ENCODE measurements at regions not wholly inside any gene's neighbourhood (a gene's known extent, or its start where the extent isn't known, plus 50 kb on each side); places are given as distances from the start of the nearest gene placed in this dataset.

- no peak for TF ChIP-seq CTCF (IDR thresholded peaks at IDR 0.05; ENCODE audit: unreplicated experiment in 3 of 3)
- no peaks in the 10 kb centered on the region for H3K36me3 Mint-ChIP-seq (ENCODE audit: low read depth)
- H3K4me1 Mint-ChIP-seq: peaks cover 13% of the 10 kb centered on the region
- H3K27ac Mint-ChIP-seq: no peak overlapping the region
- no peaks in the 10 kb centered on the region for H3K27me3 Mint-ChIP-seq (ENCODE audit: low read depth)
- H3K4me3 Mint-ChIP-seq: no peak overlapping the region
- H3K9me3 Mint-ChIP-seq: no peaks in the 10 kb centered on the region
These were observed 54.1 kb upstream of the PIK3C2G start for GRCh38 chr12:18207266-18207665.

DNA sequence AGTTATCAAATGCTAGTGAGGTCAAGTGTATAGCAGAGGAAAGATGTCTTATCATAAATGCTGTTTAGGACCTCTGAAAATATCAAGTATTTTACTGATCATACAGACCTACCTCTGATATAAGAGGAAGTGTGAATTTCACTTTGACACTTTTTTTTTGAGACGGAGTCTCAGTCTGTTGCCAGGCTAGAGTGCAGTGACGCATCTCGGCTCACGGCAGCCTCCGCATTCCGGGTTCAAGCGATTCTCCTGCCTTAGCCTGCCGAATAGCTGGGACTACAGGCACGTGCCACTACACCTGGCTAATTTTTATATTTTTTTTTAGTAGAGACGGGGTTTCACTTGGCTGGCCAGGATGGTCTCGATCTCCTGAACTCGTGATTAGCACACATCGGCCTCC, 55.1 kb upstream of the PIK3C2G start:
- Mint-ChIP-seq H3K4me1 (peaks cover 13% of the 10 kb centered on the region), H3K4me3 (no peak overlapping the region), H3K27me3 (ENCODE audit: low read depth) (no peaks in the 10 kb centered on the region), H3K36me3 (ENCODE audit: low read depth) (no peaks in the 10 kb centered on the region), H3K27ac (no peak overlapping the region), H3K9me3 (no peaks in the 10 kb centered on the region)
- TF ChIP-seq CTCF (IDR thresholded peaks at IDR 0.05; ENCODE audit: unreplicated experiment in 3 of 3): no peak

GRCh38 chr12:18204053-18204452, 57.3 kb upstream of the PIK3C2G start:
- Mint-ChIP-seq H3K4me3 (no peak overlapping the region), H3K36me3 (ENCODE audit: low read depth) (no peaks in the 10 kb centered on the region), H3K4me1 (peaks cover 13% of the 10 kb centered on the region), H3K27ac (no peak overlapping the region), H3K9me3 (no peaks in the 10 kb centered on the region), H3K27me3 (ENCODE audit: low read depth) (no peaks in the 10 kb centered on the region)
- no peak for TF ChIP-seq CTCF (IDR thresholded peaks at IDR 0.05; ENCODE audit: unreplicated experiment in 3 of 3)

- H3K27me3 Mint-ChIP-seq (ENCODE audit: low read depth): no peaks in the 10 kb centered on the region
- H3K4me1 Mint-ChIP-seq: peaks cover 5% of the 10 kb centered on the region
These were observed 69.2 kb upstream of the PIK3C2G start for GRCh38 chr12:18192119-18192518.

DNA sequence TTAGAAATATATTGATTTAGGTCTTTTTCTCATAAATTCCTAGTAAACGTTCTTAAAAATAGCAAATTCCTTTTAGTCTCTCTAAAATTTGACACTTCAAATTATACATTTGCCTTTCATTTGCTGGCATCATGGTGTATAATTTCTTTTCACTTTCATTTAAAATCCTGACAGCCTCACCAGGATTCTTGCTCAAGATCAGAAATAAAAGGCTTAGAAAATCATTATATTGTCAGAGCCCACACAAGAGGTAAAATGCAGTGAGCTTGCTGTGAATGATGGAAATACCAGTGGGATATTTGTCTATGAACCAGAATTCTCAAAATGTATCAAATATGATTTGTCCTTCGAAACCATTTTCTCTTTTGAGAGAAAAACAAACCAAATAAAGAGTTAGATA, 78.2 kb upstream of the PIK3C2G start:
- Mint-ChIP-seq H3K9me3 (peaks cover 1% of the 10 kb centered on the region), H3K27ac (no peak overlapping the region), H3K4me1 (no peaks in the 10 kb centered on the region), H3K4me3 (no peak overlapping the region), H3K36me3 (ENCODE audit: low read depth) (no peaks in the 10 kb centered on the region), H3K27me3 (ENCODE audit: low read depth) (no peaks in the 10 kb centered on the region)
- no peak for TF ChIP-seq CTCF (IDR thresholded peaks at IDR 0.05; ENCODE audit: unreplicated experiment in 3 of 3)

More at GRCh38 chr12:18192119-18192518, 69.2 kb upstream of the PIK3C2G start:
- H3K9me3 Mint-ChIP-seq: peaks cover 3% of the 10 kb centered on the region
- TF ChIP-seq CTCF (IDR thresholded peaks at IDR 0.05; ENCODE audit: unreplicated experiment in 3 of 3): no peak
- no peak overlapping the region for H3K4me3 Mint-ChIP-seq
- no peak overlapping the region for H3K27ac Mint-ChIP-seq
- no peaks in the 10 kb centered on the region for H3K36me3 Mint-ChIP-seq (ENCODE audit: low read depth)

DNA sequence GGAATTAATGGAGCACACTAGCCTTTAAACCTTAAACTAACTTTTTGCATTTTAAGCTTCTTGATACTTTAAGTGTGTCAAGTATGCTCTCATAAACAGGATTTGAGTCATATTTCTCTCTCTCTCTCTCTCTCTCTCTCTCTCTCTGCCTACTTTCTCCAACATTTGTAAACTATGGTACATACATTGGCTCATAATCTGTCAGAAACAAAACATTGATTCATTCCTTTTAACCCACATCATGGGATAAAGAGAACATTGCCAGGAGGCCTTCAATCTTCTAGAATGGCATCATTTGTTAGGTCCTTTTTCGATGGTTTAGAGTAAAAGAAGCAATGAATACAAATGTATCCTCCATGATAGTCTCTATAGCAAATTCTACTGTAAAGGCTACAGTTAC, 81.6 kb upstream of the RERGL start:
- peaks cover 10% of the 10 kb centered on the region for H3K9me3 Mint-ChIP-seq
- H3K4me3 Mint-ChIP-seq: no peak overlapping the region
- H3K4me1 Mint-ChIP-seq: no peaks in the 10 kb centered on the region
- no peaks in the 10 kb centered on the region for H3K36me3 Mint-ChIP-seq (ENCODE audit: low read depth)
- TF ChIP-seq CTCF (IDR thresholded peaks at IDR 0.05; ENCODE audit: unreplicated experiment in 3 of 3): no peak
- H3K27me3 Mint-ChIP-seq (ENCODE audit: low read depth): no peaks in the 10 kb centered on the region
- H3K27ac Mint-ChIP-seq: no peak overlapping the region
